T-cell (primary cell): ENCODE measurements at regions not wholly inside any gene's neighbourhood (a gene's known extent, or its start where the extent isn't known, plus 50 kb on each side); places are given as distances from the start of the nearest gene placed in this dataset.

Source experiments
- ATAC-seq, 4 experiments: fragments of 200-7000 bp in 3 of 4; fragments of 150-1000 bp in 1 of 4; cut with Tn5 transposase; replicated peaks in 1 of 4; 1 replicate in 3 of 4; 2 replicates in 1 of 4; pipeline ENCODE4 v1.10.0; 2021; ENCODE audit warnings: moderate library complexity in 3 of 4, mild to moderate bottlenecking in 2 of 4, moderate number of reproducible peaks in 1 of 4
- CTCF ChIA-PET, 2 donors: fragments of 300-600 bp; sonication (Branson Sonifier 250); formaldehyde crosslinking; loops; one replicate each; lab custom pipeline; 2022; ENCODE audit warnings: antibody characterized with exemption in 2 of 2; lab: Charles Lee
- POLR2A ChIA-PET, 2 donors: fragments of 300-600 bp; sonication (Branson Sonifier 250); formaldehyde crosslinking; loops; one replicate each; lab custom pipeline; 2022; ENCODE audit warnings: antibody characterized with exemption in 2 of 2; lab: Charles Lee
- DNase-seq, 35 experiments: peaks; one replicate each; pipeline versions ENCODE4 v3.0.0 to v3.0.0-alpha.2; 2013 to 2023
- H3K27ac ChIP-seq: one replicate; pipeline ENCODE4 v1.5.1; 2013; ENCODE audit warnings: low read length
- H3K27me3 ChIP-seq, 2 experiments: replicated peaks in 1 of 2; 1 replicate in 1 of 2; 2 replicates in 1 of 2; pipeline versions ENCODE4 v1.6.1 to v1.7.0; 2013; ENCODE audit warnings: low read length in 1 of 2, mixed read lengths in 1 of 2; ENCODE audit not compliant: control insufficient read depth in 2 of 2, insufficient read depth in 2 of 2; ENCODE audit errors: extremely low read depth in 1 of 2
- H3K36me3 ChIP-seq, 2 donors: 1 replicate in 1 of 2; 2 replicates in 1 of 2; pipeline versions ENCODE4 v1.6.1 to v1.7.0; 2013; ENCODE audit warnings: low read length in 1 of 2; ENCODE audit not compliant: control insufficient read depth in 2 of 2, insufficient read depth in 1 of 2; ENCODE audit errors: extremely low read depth in 1 of 2
- H3K4me1 ChIP-seq, 2 experiments: 1 replicate in 1 of 2; 2 replicates in 1 of 2; pipeline versions ENCODE4 v1.6.1 to v1.7.0; 2013; ENCODE audit warnings: low read length in 2 of 2, mixed read lengths in 1 of 2; ENCODE audit not compliant: insufficient read depth in 2 of 2, control insufficient read depth in 1 of 2; ENCODE audit errors: extremely low read depth in 1 of 2
- H3K4me3 ChIP-seq, 2 donors: 1 replicate in 1 of 2; 2 replicates in 1 of 2; pipeline versions ENCODE4 v1.5.1 to v1.7.0; 2013; ENCODE audit warnings: mild to moderate bottlenecking in 2 of 2, low read length in 1 of 2, moderate library complexity in 1 of 2; ENCODE audit not compliant: control insufficient read depth in 1 of 2; ENCODE audit errors: extremely low read depth in 1 of 2
- H3K9me3 ChIP-seq: 2 replicates; pipeline ENCODE4 v1.7.0; 2013
- H3K27ac Mint-ChIP-seq, 2 donors: one replicate each; pipeline ENCODE4 v1.8.0; 2020 to 2021; ENCODE audit warnings: mild to moderate bottlenecking in 2 of 2, mixed read lengths in 2 of 2
- H3K27me3 Mint-ChIP-seq, 2 donors: one replicate each; pipeline ENCODE4 v1.8.0; 2021 to 2022; ENCODE audit warnings: mixed read lengths in 2 of 2
- H3K36me3 Mint-ChIP-seq: one replicate; pipeline ENCODE4 v1.8.0; 2021; ENCODE audit warnings: mixed read lengths
- H3K4me1 Mint-ChIP-seq, 3 donors: one replicate each; pipeline ENCODE4 v1.8.0; 2020 to 2022; ENCODE audit warnings: mixed read lengths in 3 of 3, mild to moderate bottlenecking in 1 of 3
- H3K4me3 Mint-ChIP-seq, 3 donors: one replicate each; pipeline ENCODE4 v1.8.0; 2020 to 2022; ENCODE audit warnings: mild to moderate bottlenecking in 3 of 3, mixed read lengths in 3 of 3, moderate library complexity in 3 of 3
- H3K9me3 Mint-ChIP-seq, 3 donors: one replicate each; pipeline ENCODE4 v1.8.0; 2020 to 2022; ENCODE audit warnings: mixed read lengths in 3 of 3
- WGBS: methylation state at CpG from one replicate; pipeline ENCODE4 v1.1.5; 2013; ENCODE audit warnings: missing lambda C conversion rate; ENCODE audit not compliant: insufficient coverage; 5-methylcytosine and 5-hydroxymethylcytosine counted together

DNA sequence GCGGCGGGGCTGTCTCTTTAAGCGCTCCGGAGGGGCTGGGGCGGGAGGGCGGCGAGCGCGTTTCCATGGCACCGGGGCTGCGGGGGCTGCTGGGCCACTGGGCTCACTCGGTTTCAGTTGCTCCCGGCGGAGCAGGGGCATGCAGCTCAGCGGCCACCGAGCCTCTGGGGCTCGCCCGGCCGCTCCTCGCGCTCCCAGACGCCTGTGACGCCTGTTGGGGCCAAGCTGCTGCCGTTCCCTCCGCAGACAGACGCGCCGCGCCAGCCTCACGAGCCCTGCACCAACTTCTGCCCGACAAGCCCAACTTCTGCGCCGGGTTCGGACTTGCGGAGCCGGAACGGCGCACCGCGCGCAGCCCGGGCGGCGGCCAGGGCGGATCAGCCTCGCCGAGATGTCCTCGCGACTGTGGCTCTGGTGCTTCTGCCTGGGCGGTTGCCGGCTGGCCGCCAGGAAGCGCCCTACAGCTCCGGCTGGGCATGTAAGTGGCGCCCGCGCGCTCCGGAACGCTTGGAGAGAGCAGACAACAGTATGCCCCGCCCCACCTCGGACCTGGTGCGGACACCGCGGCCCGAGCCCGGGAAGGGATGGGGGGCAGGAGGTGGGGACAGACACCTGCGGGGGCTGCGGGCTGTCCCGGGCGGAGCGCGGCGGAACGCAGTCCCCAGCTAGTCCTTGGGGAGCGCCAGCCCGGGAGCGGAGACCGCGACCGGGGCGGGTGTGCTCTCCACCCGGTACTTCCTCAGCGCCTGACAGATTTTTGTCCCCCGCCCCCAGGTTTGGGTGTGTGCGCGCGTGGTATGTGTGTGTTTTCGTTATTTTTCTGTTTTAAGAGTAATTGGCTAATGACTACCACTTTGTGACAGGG is 154.1 kb upstream of the GOLIM4 start:
- Histone ChIP-seq H3K36me3 (no peaks in the 10 kb centered on the region), H3K27me3 (peaks cover 2 to 23% of the 10 kb centered on the region in 2 experiments), H3K4me3 (peak overlapping the region in 1 of 2 donors; percentile 58), H3K9me3 (no peaks in the 10 kb centered on the region), H3K27ac (no peak overlapping the region), H3K4me1 (peaks cover 0 to 12% of the 10 kb centered on the region in 2 experiments)
- H3K27me3 Mint-ChIP-seq, result peaks cover 34 to 35% of the 10 kb centered on the region in 2 donors
- H3K9me3 Mint-ChIP-seq, result peaks cover 2 to 6% (median 3%) of the 10 kb centered on the region in 3 donors
- CTCF ChIA-PET, result no interaction called here
- H3K27ac Mint-ChIP-seq, result no peak overlapping the region
- peak overlapping the region in 2 of 3 donors; percentile 55 to 65 for H3K4me3 Mint-ChIP-seq
- 1% methylated on average over 85 of the region's 89 CpGs for WGBS
- ATAC-seq (peak in 2 of 4 experiments; percentile 27 to 30), DNase-seq (peak in 2 of 35 experiments; percentile 1 to 2)
- H3K4me1 Mint-ChIP-seq, result peaks cover 12 to 13% (median 12%) of the 10 kb centered on the region in 3 donors
- H3K36me3 Mint-ChIP-seq, result no peaks in the 10 kb centered on the region
- POLR2A ChIA-PET, result no interaction called here

GRCh38 chr3:168249205-168249549 is 153.5 kb upstream of the GOLIM4 start:
- no peaks in the 10 kb centered on the region for H3K36me3 ChIP-seq
- ATAC-seq (no peak), DNase-seq (no peak)
- CTCF ChIA-PET, result no interaction called here
- Mint-ChIP-seq H3K9me3 (peaks cover 0 to 3% (median 0%) of the 10 kb centered on the region in 3 donors), H3K4me1 (peaks cover 12 to 13% (median 12%) of the 10 kb centered on the region in 3 donors), H3K36me3 (no peaks in the 10 kb centered on the region), H3K27ac (no peak overlapping the region), H3K27me3 (peaks cover 34 to 35% of the 10 kb centered on the region in 2 donors), H3K4me3 (peak overlapping the region in 1 of 3 donors; percentile 68)
- no peaks in the 10 kb centered on the region for H3K9me3 ChIP-seq
- H3K4me3 ChIP-seq, result peak overlapping the region in 1 of 2 donors; percentile 58
- no peak overlapping the region for H3K27ac ChIP-seq
- peaks cover 2 to 23% of the 10 kb centered on the region in 2 experiments for H3K27me3 ChIP-seq
- POLR2A ChIA-PET, result no interaction called here
- WGBS, result 0% methylated on average over 10 of the region's 16 CpGs
- H3K4me1 ChIP-seq, result peaks cover 0 to 12% of the 10 kb centered on the region in 2 experiments

GRCh38 chr3:168248383-168249204 is 152.9 kb upstream of the GOLIM4 start:
- ChIA-PET POLR2A (no interaction called here), CTCF (no interaction called here)
- ATAC-seq (no peak), DNase-seq (no peak)
- Histone ChIP-seq H3K27me3 (peaks cover 2 to 23% of the 10 kb centered on the region in 2 experiments), H3K27ac (no peak overlapping the region), H3K9me3 (no peaks in the 10 kb centered on the region), H3K4me1 (peaks cover 0 to 12% of the 10 kb centered on the region in 2 experiments), H3K36me3 (no peaks in the 10 kb centered on the region), H3K4me3 (peak overlapping the region in 1 of 2 donors; percentile 58)
- 3% methylated on average over 18 of the region's 27 CpGs for WGBS
- H3K27me3 Mint-ChIP-seq, result peaks cover 34 to 35% of the 10 kb centered on the region in 2 donors
- peak overlapping the region; percentile 43 to 68 (median 51) for H3K4me3 Mint-ChIP-seq
- H3K36me3 Mint-ChIP-seq, result no peaks in the 10 kb centered on the region
- no peak overlapping the region for H3K27ac Mint-ChIP-seq
- peaks cover 0 to 3% (median 0%) of the 10 kb centered on the region in 3 donors for H3K9me3 Mint-ChIP-seq
- H3K4me1 Mint-ChIP-seq, result peaks cover 12 to 13% (median 12%) of the 10 kb centered on the region in 3 donors

DNA sequence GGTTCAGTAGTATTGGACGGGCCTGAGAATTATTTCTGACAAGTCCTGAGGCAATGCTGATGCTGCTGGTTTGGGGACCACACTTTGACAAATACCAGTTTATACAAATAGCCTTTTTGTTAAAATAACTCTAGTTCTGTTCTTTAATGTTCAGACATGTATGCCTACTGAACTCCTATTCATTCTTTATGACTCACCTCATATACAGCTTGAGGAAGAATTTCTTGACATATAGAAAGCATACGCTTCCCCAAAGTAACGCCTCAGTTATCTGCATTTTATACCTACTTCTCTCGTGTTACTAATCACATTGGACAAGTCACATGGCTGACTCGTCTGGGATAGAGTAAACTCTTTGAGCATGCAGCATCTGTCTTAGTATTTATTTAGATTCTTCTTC is 145.4 kb upstream of the GOLIM4 start:
- H3K4me1 ChIP-seq, result no peaks in the 10 kb centered on the region
- H3K27me3 ChIP-seq, result no peaks in the 10 kb centered on the region
- 100% methylated on average over 1 of the region's 5 CpGs for WGBS
- Mint-ChIP-seq H3K4me3 (no peak overlapping the region), H3K36me3 (no peaks in the 10 kb centered on the region), H3K9me3 (peaks cover 0 to 4% (median 0%) of the 10 kb centered on the region in 3 donors), H3K27me3 (peaks cover 0 to 4% of the 10 kb centered on the region in 2 donors), H3K27ac (no peak overlapping the region), H3K4me1 (no peaks in the 10 kb centered on the region)
- ChIA-PET POLR2A (no interaction called here), CTCF (interaction anchor here in 1 of 2 donors (0.7 kb wide), 1 partner anchor 7 kb away, joined by 8 read pairs; no protein-coding TSS in a partner anchor)
- no peak overlapping the region for H3K4me3 ChIP-seq
- no peak overlapping the region for H3K27ac ChIP-seq
- no peak for DNase-seq
- no peaks in the 10 kb centered on the region for H3K36me3 ChIP-seq
- H3K9me3 ChIP-seq, result no peaks in the 10 kb centered on the region
- ATAC-seq, result no peak

GRCh38 chr3:168239287-168239686 is 143.6 kb upstream of the GOLIM4 start:
- Histone ChIP-seq H3K27ac (no peak overlapping the region), H3K4me1 (no peaks in the 10 kb centered on the region), H3K27me3 (no peaks in the 10 kb centered on the region), H3K36me3 (no peaks in the 10 kb centered on the region), H3K9me3 (no peaks in the 10 kb centered on the region), H3K4me3 (no peak overlapping the region)
- no peaks in the 10 kb centered on the region for H3K4me1 Mint-ChIP-seq
- ATAC-seq, result no peak
- DNase-seq, result no peak
- H3K9me3 Mint-ChIP-seq, result peaks cover 0 to 4% (median 0%) of the 10 kb centered on the region in 3 donors
- H3K4me3 Mint-ChIP-seq, result no peak overlapping the region
- no peak overlapping the region for H3K27ac Mint-ChIP-seq
- peaks cover 0 to 8% of the 10 kb centered on the region in 2 donors for H3K27me3 Mint-ChIP-seq
- no peaks in the 10 kb centered on the region for H3K36me3 Mint-ChIP-seq
- 40% methylated on average over 1 of the region's 1 CpG for WGBS
- CTCF ChIA-PET, result no interaction called here
- POLR2A ChIA-PET, result no interaction called here

DNA sequence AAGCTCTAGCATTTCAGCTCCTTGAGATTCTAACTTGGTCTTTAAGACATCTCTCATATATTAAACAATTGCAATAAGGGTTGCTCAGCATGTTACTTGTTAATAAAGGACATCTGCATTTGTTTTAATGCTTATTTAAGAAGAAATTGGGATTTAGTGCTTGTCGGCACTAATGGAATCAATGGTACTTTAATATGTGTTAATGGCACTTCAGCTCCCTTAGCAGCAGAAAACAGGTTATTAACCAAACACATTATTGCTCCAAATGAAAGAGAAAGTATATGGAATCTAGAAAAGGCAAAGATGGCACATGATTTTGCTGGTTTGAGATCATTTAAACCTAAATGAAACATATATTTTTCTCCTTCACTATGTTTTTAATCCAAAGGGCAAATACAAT is 137.3 kb upstream of the GOLIM4 start:
- H3K4me1 ChIP-seq, result no peaks in the 10 kb centered on the region
- no peaks in the 10 kb centered on the region for H3K27me3 ChIP-seq
- WGBS, result no CpG with 5 or more reads among the region's 1 CpG
- Mint-ChIP-seq H3K27me3 (peaks cover 0 to 3% of the 10 kb centered on the region in 2 donors), H3K27ac (no peak overlapping the region), H3K4me1 (no peaks in the 10 kb centered on the region), H3K36me3 (no peaks in the 10 kb centered on the region), H3K9me3 (peaks cover 0 to 4% (median 0%) of the 10 kb centered on the region in 3 donors), H3K4me3 (no peak overlapping the region)
- no peaks in the 10 kb centered on the region for H3K36me3 ChIP-seq
- no peaks in the 10 kb centered on the region for H3K9me3 ChIP-seq
- H3K4me3 ChIP-seq, result no peak overlapping the region
- no peak overlapping the region for H3K27ac ChIP-seq
- ChIA-PET POLR2A (no interaction called here), CTCF (no interaction called here)
- ATAC-seq (no peak), DNase-seq (no peak)
